HepG2 (cell line): ENCODE measurements at regions not wholly inside any gene's neighbourhood (a gene's known extent, or its start where the extent isn't known, plus 50 kb on each side); places are given as distances from the start of the nearest gene placed in this dataset.

Source experiments
- ATAC-seq: fragments of 200-7000 bp; cut with Tn5 transposase; 3 replicates; pipeline ENCODE4 v1.9.1; 2020; ENCODE audit warnings: mild to moderate bottlenecking, moderate library complexity
- BruUV-seq: library from RNA; stranded (reverse); fragments of 400-500 nt; replicated peaks from 2 replicates; lab custom pipeline; 2021; lab: Mats Ljungman, UMichigan
- CTCF ChIA-PET: fragments of 300-600 bp; formaldehyde crosslinking; extraction: SDS; loops from one replicate; lab custom pipeline; 2021; ENCODE audit warnings: low total read pairs, inconsistent platforms, low intra/inter-chr PET ratio; lab: Yijun Ruan, JAX
- POLR2A ChIA-PET: fragments of 350-600 bp; sonication (Branson Sonifier 250); formaldehyde crosslinking; loops from one replicate; lab custom pipeline; 2020; ENCODE audit warnings: antibody characterized with exemption, inconsistent platforms; lab: Yijun Ruan, JAX
- DNase-seq: peaks from one replicate; pipeline ENCODE4 v3.0.0-alpha.2; 2015; ENCODE audit warnings: low spot score
- FAIRE-seq: peaks from 3 replicates; lab custom pipeline; 2011; peaks lifted over from hg19 to GRCh38; lab: Jason Lieb, UNC
- H2AFZ ChIP-seq: one replicate; pipeline ENCODE4 v1.6.1; 2011; ENCODE audit warnings: low read length, inconsistent platforms
- H3K27ac ChIP-seq: fragments of 300-600 bp; 3 replicates; pipeline ENCODE4 v1.8.0; 2011; ENCODE audit warnings: mixed run types, mild to moderate bottlenecking, mixed read lengths, low read length, inconsistent platforms; ENCODE audit not compliant: insufficient read depth; ENCODE audit errors: extremely low read length
- H3K27me3 ChIP-seq, 2 experiments: fragments of 200-600 bp in 1 of 2; 2 replicates in 1 of 2; 3 replicates in 1 of 2; pipeline versions ENCODE4 v1.6.0 to v1.8.0; 2011; ENCODE audit warnings: low read length in 2 of 2, mild to moderate bottlenecking in 2 of 2, moderate library complexity in 2 of 2, inconsistent platforms in 1 of 2; ENCODE audit not compliant: insufficient read depth in 2 of 2, control insufficient read depth in 1 of 2
- H3K36me3 ChIP-seq, 2 experiments: fragments of 200-600 bp in 1 of 2; replicated peaks in 1 of 2; 2 replicates in 1 of 2; 3 replicates in 1 of 2; pipeline versions ENCODE4 v1.5.1 to v1.8.0; 2011; ENCODE audit warnings: low read length in 2 of 2, inconsistent platforms in 1 of 2; ENCODE audit not compliant: insufficient read depth in 2 of 2, control insufficient read depth in 1 of 2
- H3K4me1 ChIP-seq: 2 replicates; pipeline ENCODE4 v1.5.1; 2012; ENCODE audit warnings: low read length, inconsistent platforms; ENCODE audit not compliant: insufficient read depth
- H3K4me2 ChIP-seq: 2 replicates; pipeline ENCODE4 v1.6.0; 2011; ENCODE audit warnings: low read depth, low read length, inconsistent platforms
- H3K4me3 ChIP-seq, 3 experiments: fragments of 200-600 bp in 1 of 3; sonication (generic), shearing (Covaris generic) in 1 of 3; replicated peaks in 1 of 3; 2 replicates each; pipeline ENCODE4 v1.5.1; 2011 to 2016; ENCODE audit warnings: low read length in 3 of 3, inconsistent platforms in 2 of 3, low read depth in 2 of 3, mild to moderate bottlenecking in 2 of 3, control low read depth in 1 of 3, mixed read lengths in 1 of 3; ENCODE audit not compliant: insufficient read depth in 1 of 3
- H3K79me2 ChIP-seq: one replicate; pipeline ENCODE4 v1.6.1; 2011; ENCODE audit warnings: low read length, inconsistent platforms; ENCODE audit not compliant: insufficient read depth
- H3K9ac ChIP-seq: 2 replicates; pipeline ENCODE4 v1.6.0; 2011; ENCODE audit warnings: mild to moderate bottlenecking, low read depth, low read length, inconsistent platforms; ENCODE audit not compliant: insufficient read depth
- H3K9me3 ChIP-seq: 2 replicates; pipeline ENCODE4 v1.5.1; 2012; ENCODE audit warnings: mild to moderate bottlenecking, low read length
- H4K20me1 ChIP-seq: 2 replicates; pipeline ENCODE4 v1.6.0; 2011; ENCODE audit warnings: inconsistent platforms, mild to moderate bottlenecking, low read length, moderate library complexity; ENCODE audit not compliant: insufficient read depth
- E2F1 ChIP-seq: sonication (generic); formaldehyde crosslinking; IDR thresholded peaks from 2 replicates; pipeline ENCODE4 v1.5.0; 2020; ENCODE audit warnings: missing genetic modification reagents
- KLF16 ChIP-seq, 2 experiments: sonication (generic) in 1 of 2; formaldehyde crosslinking in 1 of 2; IDR thresholded peaks; 2 replicates each; pipeline versions ENCODE4 v1.6.1 to v1.8.0; 2016 to 2023; ENCODE audit warnings: missing genetic modification reagents in 2 of 2, missing compliant biosample characterization in 1 of 2
- MAX ChIP-seq: IDR thresholded peaks from 2 replicates; pipeline ENCODE4 v1.6.1; 2012; ENCODE audit warnings: inconsistent platforms
- ZMAT5 ChIP-seq: sonication (generic); formaldehyde crosslinking; IDR thresholded peaks from 2 replicates; pipeline ENCODE4 v1.5.0; 2020; ENCODE audit warnings: mild to moderate bottlenecking, low read depth, missing genetic modification reagents, borderline replicate concordance
- ZNF446 ChIP-seq: sonication (generic); formaldehyde crosslinking; IDR thresholded peaks from 2 replicates; pipeline ENCODE4 v1.5.0; 2020; ENCODE audit warnings: mild to moderate bottlenecking, missing genetic modification reagents
- ZNF468 ChIP-seq: sonication (generic); formaldehyde crosslinking; IDR thresholded peaks from 2 replicates; pipeline ENCODE4 v1.8.0; 2022; ENCODE audit warnings: mild to moderate bottlenecking, moderate library complexity, missing genetic modification reagents
- WGBS: methylation state at CpG from one replicate; pipeline ENCODE4 v1.1.6; 2017; ENCODE audit warnings: low lambda C conversion rate; 5-methylcytosine and 5-hydroxymethylcytosine counted together
- in situ Hi-C: cut with HindIII; loops from 2 replicates; pipeline ENCODE4 v1.10.0; 2017; ENCODE audit warnings: low pct_unique_long_range_greater_than_20kb; ENCODE audit not compliant: extremely low pct_ligation_motif_present
- intact Hi-C: fragments of 100-400 bp; cut with micrococcal nuclease; formaldehyde crosslinking; loops from one replicate; pipeline ENCODE4 v1.10.0; 2022; ENCODE audit not compliant: unreplicated experiment

- Histone ChIP-seq H3K36me3 (no peaks in the 10 kb centered on the region), H3K27me3 (no peaks in the 10 kb centered on the region), H2AFZ (no peak overlapping the region), H3K9ac (no peak overlapping the region)
- intact Hi-C loops, result no loop called here
- ATAC-seq (no peak), DNase-seq (no peak)
- TF ChIP-seq ZNF468 (CRISPR knock-in tag) (no peak), ZNF446 (CRISPR knock-in tag) (no peak), E2F1 (no peak), KLF16 (CRISPR knock-in tag; IDR thresholded peaks at IDR 0.05) (no peak)
- TF ChIP-seq, all 625 proteins: peak for 0
- 2% methylated on average over 4 of the region's 4 CpGs for WGBS
- ChIA-PET CTCF (no interaction called here), POLR2A (no interaction called here)
- H3K79me2 ChIP-seq, result no peaks in the 10 kb centered on the region
- no peak overlapping the region for H3K27ac ChIP-seq
- in situ Hi-C loops, result no loop called here
- no TSS peak for BruUV-seq
- FAIRE-seq, result no peak
- no peak overlapping the region for H3K4me3 ChIP-seq
- H3K4me1 ChIP-seq, result no peaks in the 10 kb centered on the region
- H3K9me3 ChIP-seq, result peaks cover 12% of the 10 kb centered on the region; the same call in 1 of the 2 replicates
- H4K20me1 ChIP-seq, result no peaks in the 10 kb centered on the region
- no peak overlapping the region for H3K4me2 ChIP-seq
Measured at GRCh38 chr12:42730291-42730690, 140.7 kb upstream of the PRICKLE1 start.

GRCh38 chr12:42729535-42729900 is 140.0 kb upstream of the PRICKLE1 start:
- H3K27me3 ChIP-seq, result no peaks in the 10 kb centered on the region
- ATAC-seq, result no peak
- no peaks in the 10 kb centered on the region for H3K4me1 ChIP-seq
- no peaks in the 10 kb centered on the region for H4K20me1 ChIP-seq
- no peak for DNase-seq
- no peak overlapping the region for H3K4me3 ChIP-seq
- no peak overlapping the region for H2AFZ ChIP-seq
- no peak overlapping the region for H3K27ac ChIP-seq
- intact Hi-C loops (no loop called here), in situ Hi-C loops (no loop called here)
- no peak for FAIRE-seq
- H3K9me3 ChIP-seq, result peaks cover 12% of the 10 kb centered on the region; the same call in 1 of the 2 replicates
- ChIA-PET POLR2A (no interaction called here), CTCF (no interaction called here)
- no TSS peak for BruUV-seq
- no peak for TF ChIP-seq ZMAT5 (CRISPR knock-in tag)
- no peak for TF ChIP-seq MAX
- TF ChIP-seq, all 625 proteins: peak for 0
- no peak overlapping the region for H3K9ac ChIP-seq
- 5% methylated on average over 3 of the region's 3 CpGs for WGBS
- H3K4me2 ChIP-seq, result no peak overlapping the region
- H3K36me3 ChIP-seq, result no peaks in the 10 kb centered on the region
- H3K79me2 ChIP-seq, result no peaks in the 10 kb centered on the region
